Keratinocyte (primary cell): ENCODE measurements at regions not wholly inside any gene's neighbourhood (a gene's known extent, or its start where the extent isn't known, plus 50 kb on each side); places are given as distances from the start of the nearest gene placed in this dataset.

ENCODE experiments used
- DNase-seq: peaks from one replicate; pipeline ENCODE4 v3.0.0-alpha.2; 2011; ENCODE audit warnings: low read depth, missing footprints, low spot score
- FAIRE-seq: peaks from 2 replicates; lab custom pipeline; 2011; peaks lifted over from hg19 to GRCh38; lab: Jason Lieb, UNC
- H2AFZ ChIP-seq: 2 replicates; pipeline ENCODE4 v1.6.0; 2012; ENCODE audit warnings: low read length, control low read depth, inconsistent platforms; ENCODE audit not compliant: control insufficient read depth
- H3K27ac ChIP-seq: 2 replicates; pipeline ENCODE4 v1.5.1; 2011; ENCODE audit warnings: low read length; ENCODE audit not compliant: control insufficient read depth, insufficient read depth
- H3K27me3 ChIP-seq: 3 replicates; pipeline ENCODE4 v1.6.0; 2011; ENCODE audit warnings: low read length; ENCODE audit not compliant: control insufficient read depth, insufficient read depth; ENCODE audit errors: extremely low read depth
- H3K36me3 ChIP-seq, 2 experiments: 2 replicates in 1 of 2; 3 replicates in 1 of 2; pipeline ENCODE4 v1.5.1; 2011; ENCODE audit warnings: low read length in 2 of 2, mild to moderate bottlenecking in 1 of 2; ENCODE audit not compliant: control insufficient read depth in 2 of 2, insufficient read depth in 2 of 2; ENCODE audit errors: extremely low read depth in 1 of 2
- H3K4me1 ChIP-seq: 3 replicates; pipeline ENCODE4 v1.5.1; 2011; ENCODE audit warnings: low read length; ENCODE audit not compliant: control insufficient read depth, insufficient read depth; ENCODE audit errors: extremely low read depth
- H3K4me2 ChIP-seq: 3 replicates; pipeline ENCODE4 v1.6.0; 2011; ENCODE audit warnings: low read depth, low read length; ENCODE audit not compliant: control insufficient read depth, insufficient read depth; ENCODE audit errors: extremely low read depth
- H3K4me3 ChIP-seq, 3 experiments: fragments of 200-600 bp in 1 of 3; sonication (generic) in 1 of 3; 2 replicates in 2 of 3; 3 replicates in 1 of 3; pipeline ENCODE4 v1.5.1; 2011 to 2016; ENCODE audit warnings: low read length in 3 of 3, mild to moderate bottlenecking in 3 of 3, control low read depth in 2 of 3, inconsistent platforms in 1 of 3, low read depth in 1 of 3, mixed read lengths in 1 of 3, mixed run types in 1 of 3, moderate library complexity in 1 of 3; ENCODE audit not compliant: control insufficient read depth in 2 of 3, insufficient read depth in 2 of 3; ENCODE audit errors: extremely low read depth in 1 of 3
- H3K79me2 ChIP-seq: 2 replicates; pipeline ENCODE4 v1.6.0; 2012; ENCODE audit warnings: low read length; ENCODE audit not compliant: control insufficient read depth, insufficient read depth
- H3K9ac ChIP-seq: 3 replicates; pipeline ENCODE4 v1.6.0; 2011; ENCODE audit warnings: low read length; ENCODE audit not compliant: control insufficient read depth, insufficient read depth; ENCODE audit errors: extremely low read depth
- H3K9me1 ChIP-seq: 3 replicates; pipeline ENCODE4 v1.6.0; 2011; ENCODE audit warnings: low read length; ENCODE audit not compliant: control insufficient read depth, insufficient read depth; ENCODE audit errors: extremely low read depth
- H3K9me3 ChIP-seq: 2 replicates; pipeline ENCODE4 v1.5.1; 2012; ENCODE audit warnings: low read depth, low read length; ENCODE audit not compliant: control insufficient read depth
- H4K20me1 ChIP-seq: 3 replicates; pipeline ENCODE4 v1.6.0; 2011; ENCODE audit warnings: low read length; ENCODE audit not compliant: control insufficient read depth, insufficient read depth; ENCODE audit errors: extremely low read depth
- EZH2 ChIP-seq: IDR thresholded peaks from one replicate; pipeline ENCODE4 v1.6.1; 2012; ENCODE audit warnings: inconsistent platforms, mild to moderate bottlenecking, low read length, moderate library complexity
- dilution Hi-C: fragments of 300-500 bp; cut with MboI; formaldehyde crosslinking; loops from one replicate; pipeline ENCODE4 v1.7.0; 2020; ENCODE audit warnings: low sequenced_read_pairs; ENCODE audit not compliant: extremely low pct_ligation_motif_present
- TF ChIP-seq, protein P1 (sequence below), 3 experiments: IDR thresholded peaks in 1 of 3; conservative IDR thresholded peaks in 1 of 3; optimal IDR thresholded peaks in 1 of 3; 2 replicates in 2 of 3; 3 replicates in 1 of 3; pipeline versions ENCODE3 to v1.5.1; 2011; ENCODE audit warnings: low read length in 3 of 3, mild to moderate bottlenecking in 3 of 3, moderate library complexity in 2 of 3, control low read depth in 1 of 3, inconsistent platforms in 1 of 3; ENCODE audit not compliant: insufficient read depth in 2 of 3; ENCODE audit errors: extremely low read depth in 1 of 3

DNA sequence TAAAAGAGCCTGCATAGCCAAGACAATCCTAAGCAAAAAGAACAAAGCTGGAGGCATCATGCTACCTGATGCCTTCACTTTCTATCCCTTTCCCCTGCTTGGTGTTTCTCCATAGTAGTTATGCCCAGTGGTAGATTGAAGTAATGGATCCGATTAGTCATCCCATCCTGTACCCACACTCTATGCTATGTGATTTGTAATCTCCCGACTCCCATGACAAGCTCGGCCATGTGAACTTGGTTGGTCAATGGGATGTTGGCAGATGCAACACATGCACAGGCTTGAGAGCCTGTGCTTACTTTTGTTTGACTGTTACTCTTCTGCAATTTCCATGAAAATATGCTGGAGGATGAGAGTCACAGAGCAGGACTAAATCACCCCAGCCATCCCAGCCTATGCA is 334.9 kb upstream of the DPH6 start:
- DNase-seq (no peak), FAIRE-seq (no peak)
- dilution Hi-C loops = no loop called here
- Histone ChIP-seq H3K27ac (no peak overlapping the region), H3K4me3 (no peak overlapping the region), H3K27me3 (no peaks in the 10 kb centered on the region), H3K4me2 (no peak overlapping the region), H2AFZ (no peak overlapping the region), H3K9me1 (no peaks in the 10 kb centered on the region), H3K36me3 (no peaks in the 10 kb centered on the region), H3K9ac (no peak overlapping the region), H3K9me3 (no peaks in the 10 kb centered on the region), H3K4me1 (peaks cover 1% of the 10 kb centered on the region), H3K79me2 (no peaks in the 10 kb centered on the region), H4K20me1 (no peaks in the 10 kb centered on the region)
- TF ChIP-seq, protein P1, sequence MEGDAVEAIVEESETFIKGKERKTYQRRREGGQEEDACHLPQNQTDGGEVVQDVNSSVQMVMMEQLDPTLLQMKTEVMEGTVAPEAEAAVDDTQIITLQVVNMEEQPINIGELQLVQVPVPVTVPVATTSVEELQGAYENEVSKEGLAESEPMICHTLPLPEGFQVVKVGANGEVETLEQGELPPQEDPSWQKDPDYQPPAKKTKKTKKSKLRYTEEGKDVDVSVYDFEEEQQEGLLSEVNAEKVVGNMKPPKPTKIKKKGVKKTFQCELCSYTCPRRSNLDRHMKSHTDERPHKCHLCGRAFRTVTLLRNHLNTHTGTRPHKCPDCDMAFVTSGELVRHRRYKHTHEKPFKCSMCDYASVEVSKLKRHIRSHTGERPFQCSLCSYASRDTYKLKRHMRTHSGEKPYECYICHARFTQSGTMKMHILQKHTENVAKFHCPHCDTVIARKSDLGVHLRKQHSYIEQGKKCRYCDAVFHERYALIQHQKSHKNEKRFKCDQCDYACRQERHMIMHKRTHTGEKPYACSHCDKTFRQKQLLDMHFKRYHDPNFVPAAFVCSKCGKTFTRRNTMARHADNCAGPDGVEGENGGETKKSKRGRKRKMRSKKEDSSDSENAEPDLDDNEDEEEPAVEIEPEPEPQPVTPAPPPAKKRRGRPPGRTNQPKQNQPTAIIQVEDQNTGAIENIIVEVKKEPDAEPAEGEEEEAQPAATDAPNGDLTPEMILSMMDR (optimal IDR thresholded peaks at IDR 0.05 in 1 of 3, IDR thresholded peaks at IDR 0.05 in 1 of 3, conservative IDR thresholded peaks at IDR 0.05 in 1 of 3; ENCODE audit: extremely low read depth in 1 of 3, insufficient read depth in 2 of 3, low read length in 3 of 3) = no peak
- no peak for TF ChIP-seq EZH2

- H3K9me3 ChIP-seq = no peaks in the 10 kb centered on the region
- no peak overlapping the region for H3K4me3 ChIP-seq
- no peak for DNase-seq
- no peaks in the 10 kb centered on the region for H4K20me1 ChIP-seq
- peaks cover 15% of the 10 kb centered on the region for H3K4me1 ChIP-seq
- no peaks in the 10 kb centered on the region for H3K36me3 ChIP-seq
- no peak overlapping the region for H2AFZ ChIP-seq
- dilution Hi-C loops = no loop called here
- H3K79me2 ChIP-seq = no peaks in the 10 kb centered on the region
- no peak for TF ChIP-seq EZH2
- TF ChIP-seq, protein P1 (optimal IDR thresholded peaks at IDR 0.05 in 1 of 3, IDR thresholded peaks at IDR 0.05 in 1 of 3, conservative IDR thresholded peaks at IDR 0.05 in 1 of 3; ENCODE audit: extremely low read depth in 1 of 3, insufficient read depth in 2 of 3, low read length in 3 of 3) = no peak
- H3K9ac ChIP-seq = no peak overlapping the region
- no peaks in the 10 kb centered on the region for H3K9me1 ChIP-seq
- no peak overlapping the region for H3K4me2 ChIP-seq
- no peaks in the 10 kb centered on the region for H3K27me3 ChIP-seq
- no peak for FAIRE-seq
- no peak overlapping the region for H3K27ac ChIP-seq
Measured at GRCh38 chr15:35885870-35886269, 339.9 kb upstream of the DPH6 start.
